ENCODE measurements at regions not wholly inside any gene's neighbourhood (a gene's known extent, or its start where the extent isn't known, plus 50 kb on each side); places are given as distances from the start of the nearest gene placed in this dataset.

DNA sequence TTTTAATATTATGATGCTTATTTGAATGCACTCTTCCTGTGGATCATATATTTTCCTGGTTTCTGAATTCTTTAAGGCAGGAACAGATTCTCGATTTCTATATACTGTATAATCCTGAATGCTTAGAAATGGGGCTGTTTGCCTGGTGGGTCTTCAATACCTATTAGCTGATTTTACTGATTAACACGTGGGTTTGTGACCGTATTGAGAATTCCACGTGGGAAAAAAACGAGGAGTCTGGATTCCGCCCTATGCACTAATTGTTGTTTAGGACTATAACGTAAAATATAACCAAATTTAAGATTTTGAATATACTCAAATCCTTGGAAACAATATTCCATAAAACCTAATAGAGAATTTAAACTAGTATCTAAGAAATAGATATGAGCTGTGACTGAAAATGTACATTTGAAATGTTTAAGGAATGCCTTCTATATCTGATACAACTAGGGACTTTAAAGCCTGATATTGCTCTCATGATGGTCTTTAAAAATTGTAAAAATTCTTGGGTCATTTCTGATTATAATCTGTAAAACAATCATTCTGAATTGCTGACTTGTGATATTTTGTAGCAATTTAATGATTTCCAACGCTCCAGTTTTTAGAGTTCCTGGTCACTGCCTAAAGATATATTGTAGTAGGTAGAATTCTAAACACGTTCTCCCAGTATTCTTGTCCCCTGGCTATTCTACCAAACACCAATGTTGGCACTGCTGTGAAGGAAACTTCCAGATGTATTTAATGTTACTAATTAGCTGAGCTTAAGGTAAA is 93.6 kb upstream of the NOX3 start:
- Histone ChIP-seq H3K9ac (ENCODE audit: low read length) (no peak overlapping the region), H4K20me1 (ENCODE audit: insufficient read depth, low read length) (no peaks in the 10 kb centered on the region), H3F3A (ENCODE audit: insufficient read depth, low read length) (no peaks in the 10 kb centered on the region), H3K4me2 (ENCODE audit: low read depth, low read length) (no peak overlapping the region), H3K4me1 (ENCODE audit: low read length) (no peaks in the 10 kb centered on the region), H3K9me3 (replicated peaks; ENCODE audit: insufficient read depth, low read length) (no peaks in the 10 kb centered on the region), H3K27me3 (replicated peaks; ENCODE audit: insufficient read depth, low read length) (no peaks in the 10 kb centered on the region), H3K36me3 (replicated peaks; ENCODE audit: insufficient read depth, low read length) (no peaks in the 10 kb centered on the region), H3K79me2 (ENCODE audit: low read length) (no peaks in the 10 kb centered on the region), H2AFZ (ENCODE audit: low read length) (no peak overlapping the region), H3K4me3 (ENCODE audit: low read length) (no peak overlapping the region), H3K9me2 (replicated peaks; ENCODE audit: insufficient read depth, low read length) (no peaks in the 10 kb centered on the region), H3K27ac (ENCODE audit: low read length) (no peak overlapping the region)
- TF ChIP-seq EZH2 (optimal IDR thresholded peaks at IDR 0.05; ENCODE audit: low read depth, low read length) (no peak), EZH2phosphoT487 (IDR thresholded peaks at IDR 0.05; ENCODE audit: low read length) (no peak)
- TF ChIP-seq, protein P1, sequence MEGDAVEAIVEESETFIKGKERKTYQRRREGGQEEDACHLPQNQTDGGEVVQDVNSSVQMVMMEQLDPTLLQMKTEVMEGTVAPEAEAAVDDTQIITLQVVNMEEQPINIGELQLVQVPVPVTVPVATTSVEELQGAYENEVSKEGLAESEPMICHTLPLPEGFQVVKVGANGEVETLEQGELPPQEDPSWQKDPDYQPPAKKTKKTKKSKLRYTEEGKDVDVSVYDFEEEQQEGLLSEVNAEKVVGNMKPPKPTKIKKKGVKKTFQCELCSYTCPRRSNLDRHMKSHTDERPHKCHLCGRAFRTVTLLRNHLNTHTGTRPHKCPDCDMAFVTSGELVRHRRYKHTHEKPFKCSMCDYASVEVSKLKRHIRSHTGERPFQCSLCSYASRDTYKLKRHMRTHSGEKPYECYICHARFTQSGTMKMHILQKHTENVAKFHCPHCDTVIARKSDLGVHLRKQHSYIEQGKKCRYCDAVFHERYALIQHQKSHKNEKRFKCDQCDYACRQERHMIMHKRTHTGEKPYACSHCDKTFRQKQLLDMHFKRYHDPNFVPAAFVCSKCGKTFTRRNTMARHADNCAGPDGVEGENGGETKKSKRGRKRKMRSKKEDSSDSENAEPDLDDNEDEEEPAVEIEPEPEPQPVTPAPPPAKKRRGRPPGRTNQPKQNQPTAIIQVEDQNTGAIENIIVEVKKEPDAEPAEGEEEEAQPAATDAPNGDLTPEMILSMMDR (IDR thresholded peaks at IDR 0.05; ENCODE audit: low read length) = no peak
- no peak for DNase-seq

DNA sequence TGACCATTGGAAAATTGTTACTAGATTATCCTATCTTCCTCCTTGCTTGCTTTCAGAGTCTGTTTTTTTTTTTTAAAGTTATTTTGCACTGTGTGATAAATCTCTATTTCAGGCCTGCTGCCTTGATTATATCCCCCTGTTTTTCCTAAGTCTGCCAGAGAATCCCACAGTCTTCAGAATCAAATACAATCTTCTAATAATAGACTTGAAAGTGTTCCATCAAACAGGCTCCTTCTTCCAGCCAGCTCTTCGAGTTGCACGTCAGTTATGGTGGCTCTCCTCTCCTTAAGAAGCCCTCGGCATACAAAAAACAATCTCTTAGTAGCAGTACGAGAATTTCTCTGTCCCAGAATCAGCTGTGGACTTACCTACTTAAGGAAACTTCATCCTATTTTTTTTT is 92.9 kb upstream of the NOX3 start:
- DNase-seq = no peak
- Histone ChIP-seq H3K27ac (ENCODE audit: low read length) (no peak overlapping the region), H3K9me3 (replicated peaks; ENCODE audit: insufficient read depth, low read length) (no peaks in the 10 kb centered on the region), H3K9me2 (replicated peaks; ENCODE audit: insufficient read depth, low read length) (no peaks in the 10 kb centered on the region), H3K9ac (ENCODE audit: low read length) (no peak overlapping the region), H2AFZ (ENCODE audit: low read length) (no peak overlapping the region), H4K20me1 (ENCODE audit: insufficient read depth, low read length) (no peaks in the 10 kb centered on the region), H3F3A (ENCODE audit: insufficient read depth, low read length) (no peaks in the 10 kb centered on the region), H3K4me3 (ENCODE audit: low read length) (no peak overlapping the region), H3K79me2 (ENCODE audit: low read length) (no peaks in the 10 kb centered on the region), H3K27me3 (replicated peaks; ENCODE audit: insufficient read depth, low read length) (no peaks in the 10 kb centered on the region), H3K4me2 (ENCODE audit: low read depth, low read length) (no peak overlapping the region), H3K4me1 (ENCODE audit: low read length) (no peaks in the 10 kb centered on the region), H3K36me3 (replicated peaks; ENCODE audit: insufficient read depth, low read length) (no peaks in the 10 kb centered on the region)
- TF ChIP-seq, protein P1 (IDR thresholded peaks at IDR 0.05; ENCODE audit: low read length) = no peak

DNA sequence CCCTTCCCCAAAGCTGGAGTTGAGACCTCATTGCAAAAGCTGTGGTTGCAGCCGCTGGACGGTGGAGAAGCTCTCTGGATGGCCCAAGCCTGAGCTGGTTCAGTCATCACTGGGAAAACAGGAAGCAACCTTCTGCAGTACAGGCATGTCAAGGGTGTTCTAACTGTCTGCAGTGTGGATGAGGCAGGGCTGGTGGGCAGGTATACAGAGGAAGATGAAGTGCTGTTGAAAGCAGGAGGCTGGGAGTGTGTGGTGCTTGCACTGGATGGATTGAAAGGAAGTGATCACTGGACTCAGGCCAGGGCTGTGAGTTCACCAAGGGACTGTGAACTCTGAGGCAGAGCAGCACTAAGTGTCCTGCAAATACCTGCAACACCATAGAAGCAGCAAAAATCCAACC is 89.0 kb upstream of the NOX3 start:
- no peak overlapping the region for H3K27ac ChIP-seq (ENCODE audit: low read length)
- no peaks in the 10 kb centered on the region for H3K4me1 ChIP-seq (ENCODE audit: low read length)
- no peaks in the 10 kb centered on the region for H3K9me3 ChIP-seq (replicated peaks; ENCODE audit: insufficient read depth, low read length)
- H2AFZ ChIP-seq (ENCODE audit: low read length) = no peak overlapping the region
- no peaks in the 10 kb centered on the region for H3K9me2 ChIP-seq (replicated peaks; ENCODE audit: insufficient read depth, low read length)
- H3K4me2 ChIP-seq (ENCODE audit: low read depth, low read length) = no peak overlapping the region
- DNase-seq = no peak
- H3K79me2 ChIP-seq (ENCODE audit: low read length) = no peaks in the 10 kb centered on the region
- H3K36me3 ChIP-seq (replicated peaks; ENCODE audit: insufficient read depth, low read length) = no peaks in the 10 kb centered on the region
- H4K20me1 ChIP-seq (ENCODE audit: insufficient read depth, low read length) = no peaks in the 10 kb centered on the region
- H3K9ac ChIP-seq (ENCODE audit: low read length) = no peak overlapping the region
- H3F3A ChIP-seq (ENCODE audit: insufficient read depth, low read length) = no peaks in the 10 kb centered on the region
- no peak for TF ChIP-seq EZH2phosphoT487 (IDR thresholded peaks at IDR 0.05; ENCODE audit: low read length)
- TF ChIP-seq, protein P1 (IDR thresholded peaks at IDR 0.05; ENCODE audit: low read length) = no peak
- TF ChIP-seq EZH2 (optimal IDR thresholded peaks at IDR 0.05; ENCODE audit: low read depth, low read length) = no peak
- no peaks in the 10 kb centered on the region for H3K27me3 ChIP-seq (replicated peaks; ENCODE audit: insufficient read depth, low read length)
- H3K4me3 ChIP-seq (ENCODE audit: low read length) = no peak overlapping the region
